ENCODE measurements at regions not wholly inside any gene's neighbourhood (a gene's known extent, or its start where the extent isn't known, plus 50 kb on each side); places are given as distances from the start of the nearest gene placed in this dataset.
"Not testable (repeated sequence)": the region's sequence is repeated elsewhere in the genome, so short reads cannot be mapped to it uniquely, and the experiment has no call there.

GRCh38 chr5:106454050-106454449 lies 1216.7 kb downstream of the EFNA5 start:
- ATAC-seq (ENCODE audit: insufficient read depth, low FRiP score): no peak
- no peaks in the 10 kb centered on the region for H3K4me1 ChIP-seq (ENCODE audit: control insufficient read depth in 5 of 5, insufficient read depth in 5 of 5, low read length in 5 of 5)
- no peaks in the 10 kb centered on the region for H3K36me3 ChIP-seq (ENCODE audit: control insufficient read depth in 4 of 4, insufficient read depth in 4 of 4, low read length in 4 of 4)
- no peaks in the 10 kb centered on the region for H3K27me3 ChIP-seq (ENCODE audit: control insufficient read depth in 3 of 3, insufficient read depth in 3 of 3, low read length in 2 of 3)
- TF ChIP-seq, protein P1, sequence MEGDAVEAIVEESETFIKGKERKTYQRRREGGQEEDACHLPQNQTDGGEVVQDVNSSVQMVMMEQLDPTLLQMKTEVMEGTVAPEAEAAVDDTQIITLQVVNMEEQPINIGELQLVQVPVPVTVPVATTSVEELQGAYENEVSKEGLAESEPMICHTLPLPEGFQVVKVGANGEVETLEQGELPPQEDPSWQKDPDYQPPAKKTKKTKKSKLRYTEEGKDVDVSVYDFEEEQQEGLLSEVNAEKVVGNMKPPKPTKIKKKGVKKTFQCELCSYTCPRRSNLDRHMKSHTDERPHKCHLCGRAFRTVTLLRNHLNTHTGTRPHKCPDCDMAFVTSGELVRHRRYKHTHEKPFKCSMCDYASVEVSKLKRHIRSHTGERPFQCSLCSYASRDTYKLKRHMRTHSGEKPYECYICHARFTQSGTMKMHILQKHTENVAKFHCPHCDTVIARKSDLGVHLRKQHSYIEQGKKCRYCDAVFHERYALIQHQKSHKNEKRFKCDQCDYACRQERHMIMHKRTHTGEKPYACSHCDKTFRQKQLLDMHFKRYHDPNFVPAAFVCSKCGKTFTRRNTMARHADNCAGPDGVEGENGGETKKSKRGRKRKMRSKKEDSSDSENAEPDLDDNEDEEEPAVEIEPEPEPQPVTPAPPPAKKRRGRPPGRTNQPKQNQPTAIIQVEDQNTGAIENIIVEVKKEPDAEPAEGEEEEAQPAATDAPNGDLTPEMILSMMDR (IDR thresholded peaks at IDR 0.05; ENCODE audit: control extremely low read depth, extremely low read depth): no peak
- no peak overlapping the region for H3K4me3 ChIP-seq
- DNase-seq: no peak
- WGBS, 2 donors: 83 to 90% methylated on average over 1 of the region's 1 CpG
- H3K9ac ChIP-seq (ENCODE audit: insufficient read depth in 1 of 2, low read length in 2 of 2): no peak overlapping the region
- H3K9me3 ChIP-seq (ENCODE audit: control insufficient read depth in 4 of 4, insufficient read depth in 3 of 4, low read length in 3 of 4): peaks cover 0 to 3% (median 0%) of the 10 kb centered on the region in 4 donors
- H3K27ac ChIP-seq (ENCODE audit: low read depth in 1 of 2, low read length in 1 of 2): no peak overlapping the region

DNA sequence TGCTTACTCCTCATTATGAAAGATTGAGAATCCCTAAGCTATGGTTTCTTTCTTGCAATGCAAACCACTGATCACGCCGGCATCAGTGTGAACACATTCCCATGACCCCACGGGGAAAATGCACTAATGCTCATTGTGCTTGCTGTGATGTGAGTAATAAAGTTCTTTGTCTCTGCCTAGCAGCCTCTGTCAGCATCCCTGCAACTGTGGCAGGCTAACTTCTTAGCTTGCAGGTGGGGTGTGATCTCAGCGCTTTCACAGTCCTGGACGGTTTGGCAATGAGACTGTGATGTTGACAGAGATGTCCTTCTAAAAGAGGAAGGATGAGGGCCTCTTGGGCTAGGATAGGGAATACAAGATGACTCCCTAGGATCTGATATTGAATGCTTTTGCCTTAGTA lies 1218.7 kb downstream of the EFNA5 start:
- Histone ChIP-seq H3K9ac (ENCODE audit: insufficient read depth in 1 of 2, low read length in 2 of 2) (no peak overlapping the region), H3K4me3 (no peak overlapping the region), H3K36me3 (ENCODE audit: control insufficient read depth in 4 of 4, insufficient read depth in 4 of 4, low read length in 4 of 4) (no peaks in the 10 kb centered on the region), H3K9me3 (ENCODE audit: control insufficient read depth in 4 of 4, insufficient read depth in 3 of 4, low read length in 3 of 4) (peaks cover 0 to 3% (median 0%) of the 10 kb centered on the region in 4 donors), H3K27me3 (ENCODE audit: control insufficient read depth in 3 of 3, insufficient read depth in 3 of 3, low read length in 2 of 3) (no peaks in the 10 kb centered on the region), H3K4me1 (ENCODE audit: control insufficient read depth in 5 of 5, insufficient read depth in 5 of 5, low read length in 5 of 5) (no peaks in the 10 kb centered on the region), H3K27ac (ENCODE audit: low read depth in 1 of 2, low read length in 1 of 2) (no peak overlapping the region)
- TF ChIP-seq, protein P1 (IDR thresholded peaks at IDR 0.05; ENCODE audit: control extremely low read depth, extremely low read depth): no peak
- 80 to 84% methylated on average over 5 of the region's 5 CpGs for WGBS, 2 donors
- DNase-seq: no peak
- no peak for ATAC-seq (ENCODE audit: insufficient read depth, low FRiP score)

GRCh38 chr5:106443746-106444145 lies 1227.0 kb downstream of the EFNA5 start:
- H3K9me3 ChIP-seq (ENCODE audit: control insufficient read depth in 4 of 4, insufficient read depth in 3 of 4, low read length in 3 of 4): no peaks in the 10 kb centered on the region
- H3K9ac ChIP-seq (ENCODE audit: insufficient read depth in 1 of 2, low read length in 2 of 2): no peak overlapping the region
- H3K4me1 ChIP-seq (ENCODE audit: control insufficient read depth in 5 of 5, insufficient read depth in 5 of 5, low read length in 5 of 5): no peaks in the 10 kb centered on the region
- 89 to 94% methylated on average over 2 of the region's 2 CpGs for WGBS, 2 donors
- H3K4me3 ChIP-seq: no peak overlapping the region
- H3K36me3 ChIP-seq (ENCODE audit: control insufficient read depth in 4 of 4, insufficient read depth in 4 of 4, low read length in 4 of 4): no peaks in the 10 kb centered on the region
- ATAC-seq (ENCODE audit: insufficient read depth, low FRiP score) (no peak), DNase-seq (no peak)
- TF ChIP-seq, protein P1 (IDR thresholded peaks at IDR 0.05; ENCODE audit: control extremely low read depth, extremely low read depth): no peak
- H3K27ac ChIP-seq (ENCODE audit: low read depth in 1 of 2, low read length in 1 of 2): no peak overlapping the region
- H3K27me3 ChIP-seq (ENCODE audit: control insufficient read depth in 3 of 3, insufficient read depth in 3 of 3, low read length in 2 of 3): no peaks in the 10 kb centered on the region

GRCh38 chr5:106435185-106435584 lies 1235.6 kb downstream of the EFNA5 start:
- Histone ChIP-seq H3K4me1 (ENCODE audit: control insufficient read depth in 5 of 5, insufficient read depth in 5 of 5, low read length in 5 of 5) (no peaks in the 10 kb centered on the region), H3K27me3 (ENCODE audit: control insufficient read depth in 3 of 3, insufficient read depth in 3 of 3, low read length in 2 of 3) (no peaks in the 10 kb centered on the region), H3K4me3 (no peak overlapping the region), H3K27ac (ENCODE audit: low read depth in 1 of 2, low read length in 1 of 2) (no peak overlapping the region), H3K9ac (ENCODE audit: insufficient read depth in 1 of 2, low read length in 2 of 2) (no peak overlapping the region), H3K9me3 (ENCODE audit: control insufficient read depth in 4 of 4, insufficient read depth in 3 of 4, low read length in 3 of 4) (peaks cover 0 to 2% (median 0%) of the 10 kb centered on the region in 4 donors), H3K36me3 (ENCODE audit: control insufficient read depth in 4 of 4, insufficient read depth in 4 of 4, low read length in 4 of 4) (no peaks in the 10 kb centered on the region)
- ATAC-seq (ENCODE audit: insufficient read depth, low FRiP score) (no peak), DNase-seq (no peak)
- TF ChIP-seq, protein P1 (IDR thresholded peaks at IDR 0.05; ENCODE audit: control extremely low read depth, extremely low read depth): no peak

DNA sequence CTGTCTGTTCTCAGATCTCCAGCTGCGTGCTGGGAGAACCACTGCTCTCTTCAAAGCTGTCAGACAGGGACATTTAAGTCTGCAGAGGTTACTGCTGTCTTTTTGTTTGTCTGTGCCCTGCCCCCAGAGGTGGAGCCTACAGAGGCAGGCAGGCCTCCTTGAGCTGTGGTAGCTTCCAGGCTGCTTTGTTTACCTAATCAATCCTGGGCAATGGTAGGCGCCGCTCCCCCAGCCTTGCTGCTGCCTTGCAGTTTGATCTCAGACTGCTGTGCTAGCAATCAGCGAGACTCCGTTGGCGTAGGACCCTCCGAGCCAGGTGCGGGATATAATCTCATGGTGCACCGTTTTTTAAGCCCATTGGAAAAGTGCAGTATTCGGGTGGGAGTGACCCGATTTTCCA lies 1240.0 kb downstream of the EFNA5 start:
- H3K36me3 ChIP-seq (ENCODE audit: control insufficient read depth in 4 of 4, insufficient read depth in 4 of 4, low read length in 4 of 4); H3K27me3 ChIP-seq (ENCODE audit: control insufficient read depth in 3 of 3, insufficient read depth in 3 of 3, low read length in 2 of 3); H3K9me3 ChIP-seq (ENCODE audit: control insufficient read depth in 4 of 4, insufficient read depth in 3 of 4, low read length in 3 of 4); DNase-seq; H3K4me1 ChIP-seq (ENCODE audit: control insufficient read depth in 5 of 5, insufficient read depth in 5 of 5, low read length in 5 of 5); H3K4me3 ChIP-seq; ATAC-seq (ENCODE audit: insufficient read depth, low FRiP score); H3K27ac ChIP-seq (ENCODE audit: low read depth in 1 of 2, low read length in 1 of 2); H3K9ac ChIP-seq (ENCODE audit: insufficient read depth in 1 of 2, low read length in 2 of 2): not testable (repeated sequence)
- 90% methylated on average over 9 to 11 of the region's 11 CpGs for WGBS, 2 donors
